22Rv1 (cell line): ENCODE measurements at regions not wholly inside any gene's neighbourhood (a gene's known extent, or its start where the extent isn't known, plus 50 kb on each side); places are given as distances from the start of the nearest gene placed in this dataset.
A peak's percentile ranks its signal among the peaks of the same experiment; 100 is the strongest.

ENCODE experiments used
- H3K27ac ChIP-seq: fragments of 450-650 bp; 2 replicates; pipeline ENCODE4 v1.5.1; 2017
- CTCF ChIP-seq: fragments of 450-650 bp; IDR thresholded peaks from 2 replicates; pipeline ENCODE4 v1.5.1; 2017; ENCODE audit warnings: mild to moderate bottlenecking
- ZFX ChIP-seq: fragments of 450-650 bp; IDR thresholded peaks from 2 replicates; pipeline ENCODE4 v1.6.1; 2017; ENCODE audit warnings: antibody characterized with exemption, borderline replicate concordance

DNA sequence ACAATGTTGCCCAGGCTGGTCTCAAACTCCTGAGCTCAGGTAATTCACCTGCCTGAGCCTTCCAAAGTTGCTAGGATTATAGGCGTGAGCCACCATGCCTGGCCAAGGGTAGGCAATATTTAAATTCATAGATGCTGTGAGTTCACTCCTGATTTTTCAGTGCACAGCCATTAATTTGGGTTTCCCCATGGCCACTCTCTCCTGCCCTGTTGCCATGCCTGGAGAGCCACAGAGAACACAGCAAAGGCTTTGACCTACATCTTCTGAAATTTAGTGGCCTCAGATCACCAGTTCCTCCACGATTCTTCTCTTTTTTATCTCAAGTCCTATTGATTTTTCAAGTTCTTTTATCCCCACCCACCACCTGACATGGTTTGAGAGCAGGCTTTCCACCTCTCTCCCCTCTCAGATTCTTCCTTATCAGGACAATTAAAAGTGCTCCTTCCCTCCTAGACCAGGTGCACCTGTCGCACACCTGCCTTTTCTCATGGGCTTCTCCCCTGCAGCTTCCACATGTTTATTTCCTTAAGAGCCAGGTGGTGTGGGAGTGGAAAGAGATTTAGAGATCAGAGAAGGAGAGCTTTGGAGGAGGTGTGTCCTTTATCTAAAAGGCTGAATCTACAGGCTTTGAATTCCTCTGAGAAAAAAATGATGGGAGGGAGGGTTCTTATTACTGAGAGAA, 123.8 kb downstream of the ADRA2A start:
- TF ChIP-seq ZFX (no peak), CTCF (no peak)
- no peak overlapping the region for H3K27ac ChIP-seq

DNA sequence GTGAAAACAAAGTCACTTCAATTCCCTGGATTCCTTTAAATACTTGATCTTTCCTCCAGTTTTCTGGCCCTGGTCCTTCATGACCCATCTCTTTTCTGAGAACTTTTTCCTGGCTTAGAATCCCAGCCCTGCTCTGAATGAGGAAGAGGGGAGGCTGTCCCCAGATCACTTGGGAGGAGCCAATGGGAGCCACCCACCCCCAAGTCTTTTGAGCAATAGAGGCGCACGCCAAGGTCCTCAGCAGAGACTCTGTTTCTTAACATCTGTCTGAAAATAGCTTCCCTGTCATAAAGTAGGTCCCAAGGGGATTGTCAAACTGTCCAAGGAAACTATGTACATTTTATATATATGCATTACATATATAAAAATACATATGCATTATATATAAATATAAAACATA, 126.8 kb downstream of the ADRA2A start:
- TF ChIP-seq ZFX (no peak), CTCF (no peak)
- no peak overlapping the region for H3K27ac ChIP-seq

GRCh38 chr10:111204838-111205237, 128.0 kb downstream of the ADRA2A start:
- H3K27ac ChIP-seq, result no peak overlapping the region
- no peak for TF ChIP-seq CTCF

GRCh38 chr10:111206521-111206920, 129.7 kb downstream of the ADRA2A start:
- TF ChIP-seq ZFX (no peak), CTCF (no peak)
- H3K27ac ChIP-seq, result no peak overlapping the region

DNA sequence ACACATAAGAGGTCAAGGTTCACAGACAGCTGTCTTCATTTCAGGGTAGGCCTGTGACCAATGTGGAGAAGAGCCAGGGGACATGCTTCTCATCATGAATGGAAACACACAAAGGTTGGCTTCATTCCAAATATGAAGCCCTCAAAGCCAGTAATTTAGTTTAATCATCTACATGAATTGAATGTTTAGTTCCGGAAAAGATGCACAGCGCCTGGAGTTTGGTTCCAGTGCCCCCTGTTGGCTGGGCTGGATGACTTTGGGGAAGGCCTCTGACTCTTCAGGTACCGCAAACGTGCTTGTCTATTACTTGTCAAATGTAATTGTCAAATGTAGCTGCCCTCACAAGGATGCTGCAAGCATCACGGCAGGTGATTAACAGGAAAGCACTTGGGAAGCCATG, 130.7 kb downstream of the ADRA2A start:
- no peak overlapping the region for H3K27ac ChIP-seq
- TF ChIP-seq CTCF (peak; percentile 48), ZFX (no peak)

GRCh38 chr10:111208951-111209350, 132.1 kb downstream of the ADRA2A start:
- no peak for TF ChIP-seq CTCF
- TF ChIP-seq ZFX, result no peak

DNA sequence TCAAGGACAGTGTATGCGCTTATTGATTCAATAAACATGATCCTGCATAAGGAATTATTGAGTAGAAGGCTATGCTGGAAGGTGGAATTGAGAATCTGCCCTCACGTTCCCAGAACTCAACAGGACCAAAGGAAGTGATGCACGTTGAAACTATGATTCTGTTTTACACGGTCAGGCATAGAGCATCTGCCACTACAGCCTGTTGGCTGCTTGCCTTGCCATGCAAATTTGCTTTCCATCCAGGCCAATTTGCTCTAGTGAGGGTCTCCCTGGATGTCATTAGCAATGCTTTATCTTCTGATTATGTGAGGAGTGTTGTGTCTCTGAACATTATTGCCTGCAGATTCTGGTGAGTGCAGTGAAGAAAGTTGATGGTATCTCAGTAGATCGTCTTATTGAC, 132.9 kb downstream of the ADRA2A start:
- TF ChIP-seq ZFX (no peak), CTCF (no peak)

More at GRCh38 chr10:111208951-111209350, 132.1 kb downstream of the ADRA2A start:
- no peak overlapping the region for H3K27ac ChIP-seq

More for the DNA sequence above, 132.9 kb downstream of the ADRA2A start:
- no peak overlapping the region for H3K27ac ChIP-seq
